T-helper 22 cell (primary cell): ENCODE measurements at regions not wholly inside any gene's neighbourhood (a gene's known extent, or its start where the extent isn't known, plus 50 kb on each side); places are given as distances from the start of the nearest gene placed in this dataset.

Source experiments
- DNase-seq: peaks from one replicate; pipeline ENCODE4 v3.0.0-alpha.2; 2020; ENCODE audit warnings: low read depth

GRCh38 chr2:509888-510287, 167.3 kb downstream of the TMEM18 start:
- no peak for DNase-seq

- DNase-seq: no peak
Measured at GRCh38 chr2:508121-508520, 169.1 kb downstream of the TMEM18 start.

DNA sequence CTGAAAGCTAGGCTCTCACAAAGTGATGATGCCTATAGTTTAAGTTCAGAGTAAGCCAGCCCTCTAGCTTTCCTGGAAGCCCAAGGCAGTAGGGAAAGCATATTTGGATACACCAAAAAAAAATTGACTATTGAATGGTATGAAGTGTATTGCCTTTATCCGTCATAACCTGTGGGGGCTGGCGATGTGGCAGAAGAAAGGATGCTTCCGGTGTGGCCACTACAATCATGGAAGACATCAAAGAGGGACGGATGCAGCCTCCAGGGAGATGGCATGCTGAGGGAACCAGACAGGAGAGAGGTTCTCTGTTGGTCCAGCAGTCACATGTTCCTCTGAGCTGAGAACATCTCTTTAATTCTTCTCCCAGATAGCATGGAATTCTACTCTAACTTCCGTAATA, 170.3 kb downstream of the TMEM18 start:
- DNase-seq: no peak

DNA sequence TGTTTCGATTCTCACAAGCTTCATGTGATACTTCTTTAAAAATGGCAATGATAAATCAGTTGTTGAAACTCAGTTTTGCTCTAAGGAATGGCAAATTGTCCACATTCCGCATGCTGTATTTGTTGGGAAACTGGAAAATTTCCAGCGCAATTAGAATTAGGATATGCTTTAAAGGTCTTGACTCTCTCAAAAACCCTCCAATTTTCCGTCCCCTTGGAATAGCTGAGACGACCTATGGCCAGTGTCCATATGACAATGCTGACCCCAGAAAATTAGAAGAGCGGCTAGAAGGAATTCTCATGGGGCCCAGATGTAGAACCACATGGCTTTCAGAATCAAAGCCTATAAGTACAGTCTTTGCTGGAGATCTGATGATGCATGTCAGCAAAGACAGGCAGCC, 170.8 kb downstream of the TMEM18 start:
- no peak for DNase-seq

GRCh38 chr2:505941-506340, 171.3 kb downstream of the TMEM18 start:
- no peak for DNase-seq

GRCh38 chr2:503288-503999, 173.8 kb downstream of the TMEM18 start:
- DNase-seq: no peak

DNA sequence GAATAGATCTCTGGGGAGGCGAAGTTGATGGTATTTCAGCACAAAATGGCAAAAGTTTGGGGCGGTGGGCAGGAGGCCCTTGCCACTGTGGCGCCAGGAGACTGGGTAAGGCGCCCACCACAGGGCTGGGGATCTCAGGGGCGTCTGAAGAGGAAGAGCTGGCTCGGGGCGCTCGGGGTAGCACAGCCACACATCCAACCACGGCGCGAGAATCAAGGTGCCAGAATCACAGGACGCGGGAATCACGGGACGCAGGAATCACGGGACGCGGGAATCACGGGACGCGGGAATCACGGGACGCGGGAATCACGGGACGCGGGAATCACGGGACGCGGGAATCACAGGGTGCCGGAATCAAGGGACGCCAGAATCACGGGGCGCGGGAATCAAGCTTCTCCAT, 174.4 kb downstream of the TMEM18 start:
- no peak for DNase-seq

DNA sequence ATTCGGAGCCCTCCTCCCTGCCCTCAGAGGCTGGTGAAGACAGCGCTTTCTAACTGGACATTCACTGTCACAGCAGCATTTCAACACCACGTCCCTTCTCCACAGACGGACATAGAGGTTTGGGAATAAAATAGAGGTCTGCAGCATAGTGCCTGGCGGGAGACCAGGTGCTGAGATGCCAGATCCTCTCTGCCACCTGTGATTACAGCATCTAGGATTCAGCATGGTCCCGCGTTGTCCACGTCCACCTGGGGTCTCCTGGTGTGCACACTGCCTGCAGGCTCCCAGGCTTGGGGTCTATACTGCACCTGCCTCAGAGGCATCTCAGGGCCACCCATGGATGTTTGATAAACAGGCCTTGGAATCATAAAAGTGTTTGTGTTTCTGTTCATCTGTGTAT, 175.5 kb downstream of the TMEM18 start:
- no peak for DNase-seq

DNA sequence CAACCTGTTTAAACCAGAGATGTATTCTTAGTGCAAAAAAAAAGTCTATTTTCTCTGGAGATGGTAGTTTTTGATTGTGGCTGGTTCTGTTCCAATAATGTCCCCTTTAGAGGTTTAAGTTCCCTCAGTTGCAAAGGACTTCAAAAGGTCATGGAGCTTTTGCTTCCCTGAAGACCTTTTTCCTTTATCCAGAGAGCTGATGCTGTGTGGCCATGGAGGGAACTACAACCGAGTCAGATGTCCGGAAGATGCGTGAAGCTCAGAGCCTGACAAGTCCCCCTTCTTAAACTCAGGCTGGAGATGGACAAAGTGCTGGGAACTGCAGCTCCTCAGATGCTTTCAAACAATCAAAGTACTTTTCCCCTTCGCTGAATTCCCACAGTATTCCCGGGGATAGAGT, 176.1 kb downstream of the TMEM18 start:
- no peak for DNase-seq

DNA sequence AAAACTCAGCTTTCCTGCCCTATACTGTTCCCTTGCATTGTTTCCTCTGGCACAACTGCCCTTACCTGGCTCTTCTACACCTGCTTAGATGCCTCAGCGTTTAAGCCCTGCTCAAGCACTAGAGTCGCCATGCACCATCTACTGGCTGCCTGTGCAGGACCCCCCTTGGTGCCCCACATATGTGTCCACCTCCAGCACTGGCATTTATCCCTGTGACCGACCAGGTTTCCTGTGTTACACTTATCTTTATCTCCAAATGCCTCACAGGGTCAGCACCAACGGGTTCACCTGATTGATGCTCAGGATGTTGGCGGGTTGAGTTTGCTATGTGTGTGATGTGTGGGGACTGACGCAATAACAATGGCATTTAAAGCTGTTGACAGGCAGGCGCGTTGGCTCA, 177.5 kb downstream of the TMEM18 start:
- DNase-seq: no peak

DNA sequence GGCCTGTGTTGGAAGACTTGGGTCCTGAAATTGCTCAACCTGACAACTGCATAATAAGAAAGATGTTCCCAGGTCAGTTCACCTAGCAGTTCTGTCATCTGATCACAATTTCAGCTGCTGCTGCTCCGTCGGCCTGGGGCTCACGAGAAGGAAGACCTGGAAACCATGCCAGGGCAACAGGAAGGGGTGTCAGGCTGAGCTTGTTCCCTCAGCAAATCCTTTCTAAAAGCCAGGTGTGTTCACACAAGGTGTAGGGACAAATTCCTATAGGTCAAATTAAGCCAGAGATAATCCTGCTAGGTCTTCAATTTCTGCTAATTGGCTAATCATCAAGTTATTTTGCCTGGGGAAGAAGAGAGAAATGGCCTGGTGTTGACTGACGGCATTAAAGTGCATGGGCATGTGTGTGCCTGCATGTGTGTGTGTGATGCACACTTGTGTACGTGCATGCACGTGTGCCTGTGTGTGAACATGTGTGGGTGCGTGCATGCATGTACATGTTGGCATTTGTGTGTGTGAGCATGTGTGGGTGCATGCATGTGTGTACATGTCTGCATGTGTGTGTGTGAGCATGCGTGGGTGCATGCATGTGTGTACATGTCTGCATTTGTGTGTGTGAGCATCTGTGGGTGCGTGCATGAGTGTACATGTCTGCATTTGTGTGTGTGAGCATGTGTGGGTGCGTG, 178.6 kb downstream of the TMEM18 start:
- DNase-seq: no peak

DNA sequence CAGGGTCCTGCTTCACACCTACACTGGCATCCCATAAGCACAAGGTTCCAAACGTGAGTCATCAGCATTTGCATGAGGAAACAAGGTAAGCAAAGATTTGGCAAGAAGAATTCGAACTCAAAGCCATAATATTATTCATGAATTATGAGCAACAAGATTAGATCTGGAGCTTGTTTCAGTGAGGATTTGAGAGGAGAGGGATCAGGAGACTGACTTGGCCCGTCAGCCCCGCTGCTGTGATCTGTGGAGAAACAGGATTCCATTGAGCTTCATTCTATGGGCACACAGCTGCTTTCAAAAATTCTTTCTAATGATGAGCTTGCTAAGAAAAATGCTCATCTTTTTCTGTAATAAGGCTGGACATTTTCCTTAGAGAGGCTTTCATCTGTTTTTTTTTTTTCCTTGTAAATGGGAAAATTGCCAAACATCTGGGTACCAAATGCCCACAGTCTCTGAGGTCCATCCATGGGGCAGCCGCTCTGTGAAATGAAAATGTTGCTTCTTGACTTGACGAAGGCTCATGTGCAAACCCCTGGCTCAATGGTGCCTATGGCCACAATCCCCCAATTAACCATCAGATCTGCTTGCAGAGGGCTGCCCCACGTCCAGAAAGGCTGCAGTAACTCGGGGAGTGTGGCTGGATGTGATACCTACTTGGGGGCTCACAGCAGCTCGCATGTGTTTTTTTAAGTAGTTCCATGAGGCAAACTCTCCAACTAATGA, 179.3 kb downstream of the TMEM18 start:
- no peak for DNase-seq

DNA sequence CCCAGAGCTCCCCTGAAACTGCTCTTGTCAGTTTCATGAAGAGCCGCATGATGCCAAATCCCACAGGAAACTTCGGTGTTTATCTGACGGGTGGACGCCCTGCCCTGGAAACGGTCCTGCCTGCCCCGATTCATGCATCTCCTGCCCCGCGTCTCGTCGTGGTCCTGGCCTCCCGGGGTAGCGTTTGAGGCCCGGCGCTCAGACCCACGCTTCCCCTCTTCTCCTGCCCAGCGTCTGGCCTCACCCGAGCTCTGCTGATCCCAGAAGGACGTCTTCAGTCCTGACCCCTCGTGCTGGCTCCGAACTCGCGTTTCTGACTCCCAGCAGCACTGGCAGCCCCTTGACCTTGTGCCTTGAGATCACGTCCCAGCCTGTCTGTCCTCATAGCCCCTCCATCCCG, 180.5 kb downstream of the TMEM18 start:
- DNase-seq: no peak

- no peak for DNase-seq
Measured at GRCh38 chr2:495745-496275, 181.4 kb downstream of the TMEM18 start.

GRCh38 chr2:494853-495252, 182.4 kb downstream of the TMEM18 start:
- DNase-seq: no peak

- DNase-seq: no peak
Measured at GRCh38 chr2:493228-493627, 184.0 kb downstream of the TMEM18 start.

- DNase-seq: no peak
Measured at GRCh38 chr2:492178-492577, 185.0 kb downstream of the TMEM18 start.

DNA sequence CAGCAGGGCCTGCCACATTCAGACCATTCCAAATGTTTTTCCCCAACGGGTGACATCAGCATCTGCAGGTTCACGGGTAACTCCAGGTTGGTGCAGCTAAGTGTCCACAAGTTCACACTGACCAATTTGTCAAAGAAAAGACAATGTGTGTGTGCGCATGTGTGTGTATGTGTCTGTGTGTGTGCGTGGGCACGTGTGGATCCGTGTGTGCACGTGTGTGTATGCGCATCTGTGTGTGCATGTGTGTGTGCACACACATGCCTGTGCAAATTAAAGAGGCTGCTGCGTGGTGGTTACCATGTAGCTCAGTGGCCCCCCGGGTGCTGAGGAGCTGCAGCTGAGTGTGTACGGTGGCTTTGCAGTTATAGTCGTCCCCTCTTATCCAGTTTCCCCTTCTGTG, 187.4 kb downstream of the TMEM18 start:
- DNase-seq: no peak

GRCh38 chr2:489084-489483, 188.1 kb downstream of the TMEM18 start:
- no peak for DNase-seq

GRCh38 chr2:487186-488079, 189.8 kb downstream of the TMEM18 start:
- no peak for DNase-seq

DNA sequence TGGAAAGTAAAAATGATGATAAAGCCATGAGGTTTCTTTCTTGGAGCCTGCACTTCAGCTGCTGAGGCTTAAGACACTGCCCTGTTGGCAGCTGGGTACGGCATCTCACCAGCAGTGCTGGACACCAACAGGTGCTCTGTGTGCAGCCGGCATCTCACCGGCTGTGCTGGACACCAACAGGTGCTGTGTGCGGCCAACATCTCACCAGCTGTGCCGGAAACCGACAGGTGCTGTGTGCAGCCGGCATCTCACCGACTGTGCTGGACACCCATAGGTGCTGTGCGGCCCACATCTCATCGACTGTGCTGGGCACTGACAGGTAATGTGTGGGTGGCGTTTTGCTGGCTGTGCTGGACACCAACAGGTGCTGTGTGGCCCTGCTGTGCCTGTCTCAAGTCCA, 190.8 kb downstream of the TMEM18 start:
- no peak for DNase-seq

- DNase-seq: no peak
Measured at GRCh38 chr2:481388-481787, 193.5 kb upstream of the ALKAL2 start.
